HT-29 (cell line): ENCODE measurements at regions not wholly inside any gene's neighbourhood (a gene's known extent, or its start where the extent isn't known, plus 50 kb on each side); places are given as distances from the start of the nearest gene placed in this dataset.

Experiments used
- DNase-seq: peaks from one replicate; pipeline ENCODE4 v3.0.0-alpha.2; 2015; ENCODE audit warnings: low spot score

DNA sequence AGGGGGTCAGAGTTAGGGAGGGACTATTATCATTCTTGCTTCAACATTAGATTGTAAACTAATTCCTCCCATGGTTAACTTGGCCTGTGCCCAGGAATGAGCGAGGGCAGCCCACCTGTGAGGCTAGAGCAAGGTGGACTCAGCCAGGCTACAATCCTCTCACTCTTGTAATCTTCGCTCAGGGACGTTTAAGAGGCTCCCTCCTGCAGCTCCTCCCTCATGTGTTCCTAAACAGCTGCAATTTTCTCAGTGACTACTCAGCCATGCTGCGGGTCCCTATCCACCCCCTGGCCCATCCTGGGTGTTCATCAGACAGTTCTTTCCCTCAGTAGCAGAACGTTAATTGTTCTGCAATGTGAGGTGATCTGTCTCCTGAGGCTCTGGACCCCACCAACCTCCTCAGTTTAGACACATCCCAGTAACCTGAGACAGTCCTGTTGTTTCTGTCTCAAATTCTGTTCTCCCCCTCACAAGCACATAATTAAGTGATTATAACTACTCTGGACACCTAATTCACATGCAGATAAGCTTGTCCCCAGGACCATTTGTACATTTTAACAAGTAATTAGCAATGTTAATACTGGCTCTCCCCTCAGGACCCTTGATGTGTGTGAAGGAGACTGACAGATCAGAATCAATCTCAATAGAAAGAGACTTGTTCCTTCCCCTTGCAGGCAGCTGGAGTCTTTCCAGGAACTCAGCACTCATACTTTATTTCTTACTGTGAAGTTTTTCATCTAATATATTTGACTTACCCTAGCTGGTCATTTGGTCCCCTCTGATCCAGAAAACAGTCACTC, 337.2 kb upstream of the B3GAT1 start:
- DNase-seq: no peak

DNA sequence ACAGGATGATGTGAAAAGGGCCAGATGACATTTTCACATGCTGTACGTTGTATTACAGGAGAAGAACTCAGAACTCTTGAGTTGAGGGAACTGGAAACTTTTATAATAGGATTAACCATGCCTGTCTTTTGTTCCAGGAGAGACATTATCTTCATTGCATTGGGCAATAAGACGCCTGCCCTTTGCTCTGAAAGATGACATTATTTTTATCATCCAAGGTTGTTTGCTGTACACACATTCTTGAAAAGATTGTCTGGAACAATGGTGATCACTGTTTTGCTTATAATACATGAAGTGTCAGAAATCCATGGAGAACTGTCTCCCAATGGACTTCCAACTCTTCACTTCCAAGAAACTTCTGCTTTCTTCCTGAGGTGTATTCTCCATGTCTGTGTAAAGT, 334.6 kb upstream of the B3GAT1 start:
- no peak for DNase-seq

DNA sequence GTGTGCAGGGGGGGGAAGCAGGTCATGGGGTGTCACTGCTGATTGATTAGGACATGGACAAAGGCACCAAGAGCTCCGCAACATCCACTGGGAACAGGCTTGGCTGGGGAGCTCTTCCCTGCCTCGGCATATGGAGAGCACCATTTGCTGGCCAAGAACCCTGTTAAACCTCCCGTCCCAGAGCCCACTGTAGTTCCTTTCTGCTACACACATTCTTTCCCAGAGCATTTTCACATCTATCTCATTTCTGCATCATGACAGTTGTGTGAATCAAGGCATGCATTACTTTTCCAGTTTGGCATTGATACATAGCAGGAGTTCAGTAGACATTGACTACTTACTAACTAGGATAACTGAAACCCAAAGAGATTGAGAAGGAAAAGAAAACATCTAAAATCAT, 333.4 kb upstream of the B3GAT1 start:
- DNase-seq: no peak

DNA sequence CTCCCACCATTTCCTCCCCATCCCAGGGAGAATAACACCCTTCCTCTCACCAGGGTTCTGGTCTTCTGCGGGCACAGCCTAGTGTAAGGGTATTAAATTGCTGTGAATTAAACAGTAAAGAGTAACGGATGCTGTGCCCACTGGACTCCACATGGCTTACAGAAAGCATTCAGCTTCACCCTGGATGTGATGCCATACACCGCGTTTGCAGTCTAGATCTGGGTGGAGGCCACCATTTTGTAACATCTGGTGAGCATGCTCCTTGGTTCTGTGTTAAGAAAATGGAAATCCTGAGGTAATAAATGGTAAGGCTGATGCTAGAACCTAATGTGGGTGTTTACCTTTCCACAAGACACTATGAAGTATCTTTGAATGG, 331.8 kb upstream of the B3GAT1 start:
- no peak for DNase-seq

DNA sequence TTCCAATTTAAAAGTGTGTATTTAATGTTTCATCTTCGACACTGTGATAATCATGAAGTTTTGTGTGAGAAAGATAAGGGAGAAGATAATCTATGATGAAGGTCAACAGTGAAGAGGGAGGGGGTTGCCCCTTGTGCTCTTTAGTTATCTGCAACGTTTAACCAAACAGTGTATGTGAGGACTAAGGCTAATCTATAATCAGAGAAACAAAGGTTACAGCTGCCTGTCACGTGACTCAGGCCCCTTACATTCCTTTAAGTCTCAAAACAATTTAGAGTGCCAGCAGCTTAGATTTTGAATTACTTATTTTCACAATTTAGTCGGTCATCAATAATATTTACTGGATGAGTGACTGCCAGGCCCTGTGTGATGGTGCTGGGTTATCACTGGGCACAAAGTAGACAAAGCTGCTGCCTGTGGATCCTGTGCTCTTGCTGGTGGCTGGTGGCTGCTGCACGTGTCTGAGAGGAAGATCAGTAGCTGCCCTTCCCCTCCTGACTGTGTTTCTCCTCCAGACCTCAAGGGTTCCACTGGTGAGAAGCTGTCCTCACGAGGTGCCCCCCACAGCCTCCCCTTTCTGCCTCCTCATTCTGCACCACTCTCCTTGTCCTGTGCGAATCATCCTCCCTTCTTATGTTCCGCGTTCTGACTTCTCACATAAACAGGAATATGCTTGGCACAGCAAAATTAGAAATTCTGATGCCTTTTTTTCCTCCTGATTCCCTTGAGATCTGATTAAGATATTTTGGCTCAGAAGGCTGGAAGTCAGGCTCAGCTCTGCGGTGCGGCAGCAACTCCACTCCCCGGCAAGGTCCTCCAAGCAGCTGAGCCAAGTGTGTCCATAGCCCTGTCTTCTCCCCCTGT, 331.1 kb upstream of the B3GAT1 start:
- no peak for DNase-seq

DNA sequence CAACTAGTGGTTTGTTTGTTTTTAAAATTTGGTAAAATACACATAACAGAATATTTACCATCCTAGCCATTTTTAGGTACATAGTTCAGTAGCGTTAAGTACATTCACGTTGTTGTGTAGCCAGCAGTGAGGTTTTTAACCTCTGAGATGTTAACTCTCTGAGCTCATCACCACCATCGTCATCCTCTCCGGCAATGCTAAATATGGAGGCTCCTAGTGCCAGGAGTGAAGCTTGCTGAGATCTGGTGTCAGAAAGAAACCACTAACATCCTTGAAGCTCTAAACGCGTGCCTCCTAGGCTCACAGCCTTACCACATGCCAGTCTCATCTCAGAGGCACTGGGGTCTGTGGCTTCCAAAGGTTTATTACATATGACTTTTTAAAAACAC, 330.2 kb upstream of the B3GAT1 start:
- no peak for DNase-seq

DNA sequence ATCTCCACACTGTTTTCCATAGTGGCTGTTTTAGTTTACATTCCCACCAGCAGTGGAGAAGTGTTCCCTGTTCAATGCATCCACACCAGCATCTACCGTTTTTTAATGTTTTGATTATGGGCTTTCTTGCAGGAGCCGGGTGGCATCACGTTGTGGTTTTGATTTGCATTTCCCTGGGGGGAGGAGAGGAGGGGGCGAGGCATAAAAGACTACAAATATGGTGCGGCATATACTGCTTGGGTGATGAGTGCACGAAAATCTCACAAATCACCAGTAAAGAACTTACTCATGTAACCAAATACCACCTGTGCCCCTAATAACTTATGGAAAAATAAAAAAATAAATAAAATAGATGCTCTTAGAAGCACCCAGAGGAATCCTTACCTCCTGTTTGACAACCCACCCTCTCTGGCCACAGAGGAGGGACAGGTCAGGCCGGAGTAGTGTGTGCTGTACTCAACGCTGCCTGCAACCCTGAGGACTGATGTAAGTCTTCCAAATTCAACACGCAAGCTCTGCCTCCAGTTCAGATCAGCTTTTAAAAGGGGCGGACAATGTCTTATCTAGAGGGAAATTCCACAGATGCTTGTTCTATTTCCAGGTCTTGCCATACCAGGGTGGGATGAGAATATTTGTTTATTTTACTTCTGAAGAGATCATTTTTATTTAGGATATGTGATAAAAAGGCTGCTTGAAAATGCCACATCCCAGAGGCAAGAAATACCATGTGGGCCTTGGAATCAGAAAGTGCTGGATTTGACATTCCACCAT, 329.6 kb upstream of the B3GAT1 start:
- no peak for DNase-seq

DNA sequence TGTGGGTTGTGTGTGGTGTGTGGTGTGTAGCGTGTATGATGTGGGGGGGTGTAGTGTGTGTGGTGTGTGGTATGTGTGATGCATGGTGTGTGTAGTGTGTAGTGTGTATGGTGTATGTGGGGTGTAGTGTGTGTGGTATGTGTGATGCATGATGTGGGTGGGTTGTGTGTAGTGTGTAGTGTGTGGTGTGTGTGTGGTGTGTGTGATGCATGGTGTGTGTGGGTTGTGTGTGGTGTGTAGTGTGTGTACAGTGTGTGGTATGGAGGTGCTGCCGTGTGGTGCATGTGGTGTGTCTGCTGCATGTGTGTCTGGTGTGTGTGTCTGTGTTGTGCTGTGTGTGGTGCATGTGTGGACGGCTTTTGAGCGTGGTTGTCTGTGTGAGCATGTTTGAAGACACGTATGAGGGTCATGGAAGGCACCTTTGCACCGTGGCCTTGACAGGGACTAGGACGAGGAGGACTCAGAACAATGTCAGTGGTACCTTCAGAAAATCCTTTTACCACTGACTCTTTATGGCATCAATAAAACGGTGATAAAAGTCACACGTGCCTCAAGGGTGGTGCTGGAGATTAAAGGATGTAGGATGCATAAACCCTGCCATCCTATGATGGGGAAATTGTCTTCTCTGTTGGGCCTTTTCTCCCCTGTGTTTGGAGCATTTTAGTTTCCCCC, 328.7 kb upstream of the B3GAT1 start:
- DNase-seq: no peak

DNA sequence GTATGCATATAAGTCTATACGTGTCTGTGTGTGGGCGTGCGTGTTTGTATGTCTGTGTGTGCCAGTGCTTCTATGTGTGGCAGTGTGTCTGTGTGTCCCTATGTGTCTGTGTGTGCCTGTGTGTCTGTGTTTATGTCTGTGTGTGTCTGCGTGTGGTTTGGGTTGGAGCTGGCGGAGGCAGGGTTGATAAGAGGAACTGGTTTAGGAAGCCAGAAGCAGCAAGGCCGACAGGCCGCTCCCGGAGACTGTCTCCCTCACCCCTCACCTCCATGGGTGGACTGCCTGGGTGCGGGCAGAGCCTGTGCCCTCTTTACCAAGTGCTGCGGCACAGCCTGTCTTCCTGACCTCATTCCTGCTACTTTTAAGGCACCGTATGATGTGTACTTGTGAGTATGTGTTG, 327.1 kb upstream of the B3GAT1 start:
- no peak for DNase-seq

DNA sequence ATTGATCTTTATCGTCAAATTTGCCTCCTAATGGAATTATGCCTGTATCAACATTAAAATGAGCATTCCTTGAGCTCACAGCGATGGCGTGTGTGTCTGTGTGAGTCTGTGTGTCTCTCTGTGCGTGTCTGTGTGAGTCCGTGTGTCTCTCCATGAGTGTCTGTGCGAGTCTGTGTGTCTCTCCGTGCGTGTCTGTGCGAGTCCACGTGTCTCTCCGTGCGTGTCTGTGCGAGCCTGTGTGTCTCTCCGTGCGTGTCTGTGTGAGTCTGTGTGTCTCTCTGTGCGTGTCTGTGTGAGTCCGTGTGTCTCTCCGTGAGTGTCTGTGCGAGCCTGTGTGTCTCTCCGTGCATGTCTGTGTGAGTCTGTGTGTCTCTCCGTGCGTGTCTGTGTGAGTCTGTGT, 326.5 kb upstream of the B3GAT1 start:
- no peak for DNase-seq

DNA sequence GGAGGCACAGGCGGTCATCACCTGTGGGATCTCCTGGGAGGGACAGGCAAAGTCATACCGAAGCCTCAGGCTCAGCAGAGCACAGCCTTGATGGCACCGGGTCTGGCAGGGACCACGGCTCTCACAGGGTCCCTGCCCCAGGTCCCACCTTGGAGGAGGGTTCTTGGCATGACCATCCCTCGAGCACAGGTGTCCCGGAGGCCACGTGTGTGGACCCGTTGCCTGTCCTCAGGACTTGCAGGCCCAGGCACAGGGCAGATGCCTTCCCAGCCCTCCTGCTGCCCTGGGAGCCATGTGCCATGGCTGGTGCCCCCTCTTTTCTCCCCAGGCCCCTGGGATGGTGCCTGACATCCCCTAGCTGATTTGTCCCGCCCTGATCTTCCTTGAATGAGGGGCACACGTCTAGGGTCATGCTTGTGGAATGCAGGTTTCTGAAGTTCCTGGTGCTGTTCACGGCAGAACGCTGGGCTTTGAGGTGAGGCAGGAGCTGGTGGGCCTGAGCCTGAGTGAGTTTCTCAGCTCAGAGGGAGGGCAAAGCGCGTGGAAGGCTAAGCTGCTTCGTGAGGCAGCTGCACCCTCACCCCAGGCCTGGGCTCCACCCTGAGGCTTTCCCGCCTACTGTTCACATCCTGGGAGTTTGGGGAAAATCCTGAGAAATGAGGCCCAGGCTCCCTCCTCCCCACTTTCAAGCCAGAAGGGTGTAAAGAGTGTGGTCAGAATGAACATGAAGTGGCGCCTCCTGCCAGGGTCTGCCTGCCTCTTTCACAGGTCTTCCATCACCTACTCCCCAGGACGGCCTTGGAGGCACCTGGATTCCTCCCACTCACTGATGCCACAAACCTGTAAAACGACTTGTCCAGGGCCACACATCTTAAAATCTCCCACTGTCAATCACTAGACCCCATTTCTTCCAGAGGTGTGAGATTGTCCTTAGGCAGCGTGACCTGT, 325.8 kb upstream of the B3GAT1 start:
- no peak for DNase-seq

DNA sequence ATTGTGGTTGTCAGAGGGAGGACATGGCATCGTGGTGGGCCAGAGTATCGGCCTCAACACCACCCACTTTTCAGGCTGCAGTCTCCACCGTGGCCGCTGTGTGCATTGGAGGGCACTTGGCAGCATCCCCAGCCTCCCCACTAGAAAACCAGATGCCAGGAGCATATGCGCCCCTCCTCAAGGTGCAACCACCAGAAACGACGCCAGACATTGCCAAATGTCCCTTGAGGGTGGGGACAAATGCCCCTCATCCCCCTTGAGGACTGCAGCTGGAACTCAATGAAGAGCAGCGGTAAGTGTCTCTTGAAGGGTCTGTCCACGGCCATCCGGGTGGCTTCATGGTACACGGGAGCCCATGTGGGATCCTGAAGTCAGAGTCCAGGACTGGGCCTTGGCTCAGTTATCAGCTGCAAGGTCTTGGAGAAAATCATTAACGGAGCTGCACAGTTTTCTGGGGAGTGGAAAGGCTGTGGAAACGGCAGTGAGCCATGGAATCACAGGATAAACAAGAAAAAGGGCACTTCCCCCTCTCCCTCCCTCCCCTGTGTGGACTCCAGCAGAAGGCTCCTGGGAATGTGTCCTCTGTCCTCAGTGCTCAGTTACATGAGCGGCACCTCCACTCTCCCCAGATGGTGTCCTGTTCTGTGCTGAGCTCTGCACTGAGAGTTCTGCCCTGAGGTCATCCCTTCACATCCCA, 324.4 kb upstream of the B3GAT1 start:
- DNase-seq: no peak

DNA sequence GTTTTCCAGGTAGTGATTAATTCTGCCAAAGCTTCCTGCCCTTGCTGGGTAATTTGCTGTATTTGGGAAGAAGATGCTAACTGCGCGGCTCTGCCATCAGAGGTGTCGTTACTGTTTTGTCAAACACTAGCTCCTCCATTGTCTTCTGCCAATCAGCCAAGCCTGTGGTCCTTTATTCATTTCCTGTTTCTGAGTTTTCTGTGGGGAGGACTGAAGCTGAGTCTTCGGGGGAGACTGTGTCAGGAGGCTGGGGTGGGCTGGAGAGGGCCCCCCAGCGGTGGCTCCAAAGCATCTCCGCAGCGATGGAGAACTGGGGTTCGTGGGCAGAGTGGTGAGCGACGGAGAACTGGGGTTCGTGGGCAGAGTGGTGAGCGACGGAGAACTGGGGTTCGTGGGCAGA, 322.9 kb upstream of the B3GAT1 start:
- DNase-seq: no peak

DNA sequence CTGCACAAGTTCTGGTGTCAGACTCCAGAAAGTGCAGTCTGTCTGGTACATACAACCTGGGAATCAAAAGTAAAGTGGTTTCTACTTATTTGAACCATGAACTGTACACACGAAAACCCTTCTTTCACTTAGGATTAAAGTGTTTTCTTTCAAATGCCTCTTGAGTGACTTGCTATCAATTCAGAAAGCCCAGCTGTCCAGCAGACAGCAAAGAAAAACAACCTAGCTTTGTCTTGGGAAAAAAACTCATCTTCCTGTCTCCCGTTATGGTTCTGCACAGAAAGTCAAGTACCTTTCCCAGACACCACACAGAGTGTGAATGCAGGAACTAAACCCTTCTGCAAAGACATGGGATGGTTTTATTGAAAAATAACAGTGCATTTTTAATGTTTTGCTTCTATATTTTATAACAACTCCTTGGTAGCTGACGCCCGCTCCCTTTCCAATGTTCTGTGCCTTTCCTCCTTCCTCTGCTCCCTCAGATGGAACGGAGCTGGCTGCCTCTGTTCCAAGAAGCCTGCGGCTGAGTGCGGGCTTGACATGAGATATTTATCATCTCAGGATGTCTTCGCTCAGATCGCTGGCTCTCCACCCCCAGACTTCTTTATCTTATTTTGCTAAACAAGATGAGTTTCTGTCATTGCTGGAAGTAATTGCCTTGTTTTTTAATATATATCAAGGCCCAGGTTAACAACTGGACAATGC, 322.3 kb upstream of the B3GAT1 start:
- DNase-seq: no peak

DNA sequence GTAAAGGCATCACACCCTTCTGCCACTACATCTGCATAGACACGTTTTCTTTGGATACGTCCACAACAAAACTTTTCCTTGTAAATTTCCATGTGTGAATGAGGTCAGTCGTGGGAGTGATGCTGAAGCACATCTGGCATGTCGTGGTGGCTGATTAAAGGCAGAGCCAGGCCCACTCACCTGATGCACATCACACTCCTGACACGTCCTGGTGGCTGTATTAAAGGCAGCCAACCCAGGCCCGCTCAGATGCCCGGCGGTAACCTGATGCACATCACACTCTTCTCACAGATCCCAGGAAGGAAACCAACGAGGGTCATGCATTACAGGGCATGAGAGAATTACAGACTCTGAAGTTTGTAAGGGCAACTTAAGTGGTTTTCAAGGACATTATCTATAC, 321.6 kb upstream of the B3GAT1 start:
- no peak for DNase-seq

DNA sequence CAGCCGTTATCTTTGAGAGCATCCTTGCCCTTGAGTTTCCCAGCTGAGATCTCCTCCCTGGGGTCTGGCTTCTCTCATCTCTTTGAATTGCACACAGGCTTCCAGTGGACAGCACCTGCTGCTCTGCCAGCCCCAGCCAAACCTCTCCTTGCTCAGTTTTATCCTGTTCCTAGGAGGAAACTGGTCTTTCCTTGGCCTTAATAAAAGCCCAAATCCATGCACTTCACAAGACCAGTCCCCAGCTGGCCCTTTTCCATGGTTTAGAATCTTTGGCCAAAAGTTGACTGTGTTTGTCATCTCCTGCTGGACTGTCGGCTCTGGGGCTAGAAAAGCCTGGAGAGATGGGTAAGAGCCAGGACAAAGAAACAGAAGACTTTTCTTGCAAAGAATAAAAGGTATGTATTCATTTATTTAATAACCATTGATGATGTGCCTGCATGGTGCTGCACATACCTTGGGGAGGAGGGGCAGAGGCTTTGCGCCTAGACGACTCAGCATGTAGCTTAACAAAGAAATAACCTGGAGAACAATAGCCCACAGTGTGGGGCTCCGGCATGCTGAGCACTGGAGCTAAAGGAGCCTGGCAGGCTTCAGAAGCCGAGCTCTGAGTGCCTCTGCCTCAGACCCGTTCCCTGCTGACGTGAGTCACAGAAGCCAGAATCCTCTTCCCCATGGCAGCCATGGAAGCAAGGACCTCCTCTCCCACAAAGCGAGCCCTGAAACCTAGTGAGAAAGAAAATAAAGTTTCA, 319.3 kb upstream of the B3GAT1 start:
- no peak for DNase-seq

DNA sequence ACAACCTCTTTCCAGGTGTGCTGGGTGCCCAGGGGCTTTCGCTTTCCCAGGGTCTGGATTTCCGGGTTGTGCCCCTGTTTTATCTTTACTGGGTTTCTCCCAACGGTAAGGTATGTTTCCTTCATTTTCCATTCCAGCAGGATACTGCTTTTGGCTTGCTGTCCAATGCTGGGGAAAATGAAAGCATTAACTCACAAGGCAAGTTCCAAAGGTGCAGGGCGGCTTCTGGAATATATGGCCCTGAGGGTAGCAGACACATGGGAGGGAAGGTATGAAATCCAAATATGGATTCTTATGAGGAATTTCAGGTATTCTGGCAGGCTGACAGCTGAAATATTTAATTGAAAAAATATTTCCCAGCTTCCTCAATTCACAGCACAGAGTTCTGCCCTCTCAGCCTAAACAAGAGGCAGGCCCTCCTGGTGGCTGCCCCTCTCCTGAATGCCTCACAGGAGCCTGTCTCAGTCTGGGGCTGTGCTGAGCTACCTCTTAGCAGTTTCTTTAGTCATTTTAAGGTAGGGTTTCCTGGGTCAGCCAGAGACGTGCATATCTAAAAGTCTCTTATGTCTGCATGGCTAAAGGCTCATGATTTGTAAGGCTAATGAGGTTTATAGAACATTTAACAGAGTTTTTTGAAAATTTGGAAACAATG, 318.6 kb upstream of the B3GAT1 start:
- DNase-seq: no peak

DNA sequence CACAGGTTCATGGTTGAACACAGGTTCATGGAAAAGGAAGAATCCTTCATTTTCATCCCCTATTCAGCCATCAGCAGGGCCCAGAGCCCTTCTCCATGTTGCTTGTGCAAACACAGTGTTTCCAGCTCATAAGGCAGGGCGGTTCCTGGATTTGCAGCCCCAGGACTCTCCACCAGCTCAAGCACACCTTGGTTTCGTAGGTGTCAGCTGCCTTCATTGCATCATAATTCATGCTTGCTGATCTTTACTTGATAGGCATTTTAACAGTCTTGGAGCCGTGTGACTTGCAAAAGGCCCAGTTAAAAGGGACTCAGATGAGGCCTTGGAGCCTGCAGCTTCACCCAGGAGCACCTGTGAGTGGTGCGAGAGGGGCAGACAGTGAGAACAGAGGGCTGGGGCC, 318.1 kb upstream of the B3GAT1 start:
- DNase-seq: no peak
